H1 (cell line): ENCODE measurements at regions not wholly inside any gene's neighbourhood (a gene's known extent, or its start where the extent isn't known, plus 50 kb on each side); places are given as distances from the start of the nearest gene placed in this dataset.

ENCODE experiments used
- CTCF ChIA-PET: fragments of 300-600 bp; sonication (Branson Sonifier 250); formaldehyde crosslinking; loops from one replicate; lab custom pipeline; 2021; ENCODE audit not compliant: partially characterized antibody; lab: Charles Lee
- POLR2A ChIA-PET: fragments of 300-600 bp; sonication (Branson Sonifier 250); formaldehyde crosslinking; loops from one replicate; lab custom pipeline; 2021; ENCODE audit warnings: inconsistent platforms; ENCODE audit not compliant: partially characterized antibody; lab: Charles Lee
- DNase-seq, 2 experiments: peaks; one replicate each; pipeline versions ENCODE4 v3.0.0 to v3.0.0-alpha.2; 2010 to 2022; ENCODE audit warnings: low spot score in 2 of 2, low read depth in 1 of 2, mixed read lengths in 1 of 2
- FAIRE-seq: peaks from 2 replicates; lab custom pipeline; 2011; peaks lifted over from hg19 to GRCh38; lab: Jason Lieb, UNC
- H2AFZ ChIP-seq: 2 replicates; pipeline ENCODE4 v1.8.1; 2012; ENCODE audit warnings: low read length, inconsistent platforms
- H2AK5ac ChIP-seq: 2 replicates; pipeline ENCODE4 v1.6.1; 2013; ENCODE audit warnings: low read depth, low read length
- H2BK120ac ChIP-seq: replicated peaks from 2 replicates; pipeline ENCODE3; 2013; ENCODE audit warnings: low read depth, low read length, inconsistent platforms
- H2BK12ac ChIP-seq: 2 replicates; pipeline ENCODE4 v1.6.1; 2013; ENCODE audit warnings: low read depth, low read length
- H2BK15ac ChIP-seq: 2 replicates; pipeline ENCODE4 v1.6.1; 2013; ENCODE audit warnings: low read length
- H2BK20ac ChIP-seq: 2 replicates; pipeline ENCODE4 v1.6.1; 2013; ENCODE audit warnings: low read length
- H2BK5ac ChIP-seq: 2 replicates; pipeline ENCODE4 v1.6.1; 2013; ENCODE audit warnings: low read depth, low read length
- H3K14ac ChIP-seq: 2 replicates; pipeline ENCODE4 v1.6.1; 2013; ENCODE audit warnings: inconsistent platforms; ENCODE audit not compliant: insufficient read length
- H3K18ac ChIP-seq: 2 replicates; pipeline ENCODE4 v1.6.1; 2013; ENCODE audit warnings: low read length; ENCODE audit errors: extremely low read depth
- H3K23ac ChIP-seq: 2 replicates; pipeline ENCODE4 v1.6.1; 2013; ENCODE audit warnings: inconsistent platforms; ENCODE audit not compliant: insufficient read length
- H3K23me2 ChIP-seq: 2 replicates; pipeline ENCODE4 v1.6.1; 2013; ENCODE audit warnings: low read depth, low read length
- H3K27ac ChIP-seq: 2 replicates; pipeline ENCODE4 v1.6.1; 2011; ENCODE audit warnings: low read depth, low read length, inconsistent platforms
- H3K27me3 ChIP-seq, 4 experiments: replicated peaks in 1 of 4; 1 replicate in 1 of 4; 2 replicates in 3 of 4; pipeline versions ENCODE4 v1.6.1 to v1.8.1; 2011 to 2013; ENCODE audit warnings: low read length in 3 of 4, mild to moderate bottlenecking in 3 of 4, inconsistent platforms in 2 of 4, mixed read lengths in 2 of 4, moderate library complexity in 1 of 4; ENCODE audit not compliant: control insufficient read depth in 3 of 4, insufficient read depth in 3 of 4; ENCODE audit errors: extremely low read depth in 1 of 4
- H3K36me3 ChIP-seq, 4 experiments: 2 replicates each; pipeline versions ENCODE4 v1.6.1 to v1.8.1; 2011 to 2013; ENCODE audit warnings: mild to moderate bottlenecking in 4 of 4, low read length in 3 of 4, moderate library complexity in 2 of 4, control low read depth in 1 of 4, inconsistent platforms in 1 of 4; ENCODE audit not compliant: insufficient read depth in 4 of 4, control insufficient read depth in 2 of 4
- H3K4ac ChIP-seq: replicated peaks from 2 replicates; pipeline ENCODE3; 2013; ENCODE audit warnings: low read length, low read depth, mixed read lengths, inconsistent platforms; ENCODE audit not compliant: insufficient read length
- H3K4me1 ChIP-seq, 4 experiments: replicated peaks in 1 of 4; 1 replicate in 1 of 4; 2 replicates in 3 of 4; pipeline versions ENCODE4 v1.6.1 to v1.8.1; 2011 to 2013; ENCODE audit warnings: low read length in 3 of 4, inconsistent platforms in 2 of 4, mixed read lengths in 1 of 4; ENCODE audit not compliant: insufficient read depth in 4 of 4, control insufficient read depth in 3 of 4
- H3K4me2 ChIP-seq, 2 experiments: 2 replicates each; pipeline versions ENCODE4 v1.6.1 to v1.8.1; 2011 to 2013; ENCODE audit warnings: low read depth in 2 of 2, low read length in 2 of 2, control low read depth in 1 of 2, inconsistent platforms in 1 of 2, mild to moderate bottlenecking in 1 of 2; ENCODE audit not compliant: insufficient read depth in 1 of 2
- H3K4me3 ChIP-seq, 4 experiments: fragments of 200-600, 300-600 bp in 1 of 4; sonication (generic), shearing (Covaris generic), sonication (Bioruptor Twin) in 1 of 4; 2 replicates each; pipeline versions ENCODE4 v1.5.1 to v1.8.1; 2011 to 2016; ENCODE audit warnings: low read length in 4 of 4, low read depth in 3 of 4, control low read depth in 2 of 4, inconsistent platforms in 2 of 4, mild to moderate bottlenecking in 2 of 4, mixed read lengths in 1 of 4, moderate library complexity in 1 of 4; ENCODE audit not compliant: insufficient read depth in 2 of 4; ENCODE audit errors: extremely low read depth in 1 of 4
- H3K56ac ChIP-seq: replicated peaks from 2 replicates; pipeline ENCODE3; 2013; ENCODE audit warnings: low read depth, mild to moderate bottlenecking, mixed read lengths, low read length, inconsistent platforms; ENCODE audit not compliant: insufficient read length
- H3K79me1 ChIP-seq: 2 replicates; pipeline ENCODE4 v1.6.1; 2013; ENCODE audit warnings: low read depth, low read length, control low read depth
- H3K79me2 ChIP-seq, 2 experiments: 2 replicates each; pipeline versions ENCODE4 v1.6.1 to v1.8.1; 2012 to 2013; ENCODE audit warnings: low read length in 2 of 2, mild to moderate bottlenecking in 2 of 2, inconsistent platforms in 1 of 2; ENCODE audit not compliant: insufficient read depth in 2 of 2, control insufficient read depth in 1 of 2
- H3K9ac ChIP-seq, 4 experiments: replicated peaks in 1 of 4; 1 replicate in 1 of 4; 2 replicates in 3 of 4; pipeline versions ENCODE4 v1.6.1 to v1.8.1; 2011 to 2013; ENCODE audit warnings: low read depth in 3 of 4, low read length in 3 of 4, control low read depth in 2 of 4, mild to moderate bottlenecking in 2 of 4, moderate library complexity in 2 of 4, inconsistent platforms in 1 of 4; ENCODE audit errors: extremely low read depth in 1 of 4
- H3K9me3 ChIP-seq, 2 experiments: 2 replicates each; pipeline versions ENCODE4 v1.6.1 to v1.8.1; 2012 to 2013; ENCODE audit warnings: mild to moderate bottlenecking in 2 of 2, moderate library complexity in 2 of 2, control low read depth in 1 of 2, inconsistent platforms in 1 of 2, low read depth in 1 of 2, low read length in 1 of 2, mixed read lengths in 1 of 2; ENCODE audit not compliant: insufficient read depth in 2 of 2
- H4K20me1 ChIP-seq, 2 experiments: replicated peaks in 1 of 2; 2 replicates each; pipeline versions ENCODE3 to v1.8.1; 2011 to 2013; ENCODE audit warnings: inconsistent platforms in 2 of 2, low read length in 2 of 2, mild to moderate bottlenecking in 1 of 2; ENCODE audit not compliant: insufficient read depth in 2 of 2, control insufficient read depth in 1 of 2
- H4K5ac ChIP-seq: 2 replicates; pipeline ENCODE4 v1.6.1; 2013; ENCODE audit warnings: low read length, low read depth, mixed read lengths, inconsistent platforms; ENCODE audit not compliant: insufficient read length
- H4K8ac ChIP-seq: 2 replicates; pipeline ENCODE4 v1.8.0; 2013; ENCODE audit warnings: mild to moderate bottlenecking, moderate library complexity, low read length, inconsistent platforms; ENCODE audit not compliant: insufficient read depth; ENCODE audit errors: extremely low read depth
- H4K91ac ChIP-seq: replicated peaks from 2 replicates; pipeline ENCODE3; 2013; ENCODE audit warnings: low read length, mixed read lengths, inconsistent platforms; ENCODE audit not compliant: insufficient read length
- ASH2L ChIP-seq: fragments of 200-600, 300-600 bp; sonication (generic); IDR thresholded peaks from one replicate; pipeline ENCODE4 v1.7.1; 2017; ENCODE audit warnings: low read length
- CREB1 ChIP-seq: IDR thresholded peaks from 2 replicates; pipeline ENCODE4 v1.6.1; 2012; ENCODE audit warnings: inconsistent platforms
- E2F6 ChIP-seq: IDR thresholded peaks from 2 replicates; pipeline ENCODE4 v1.6.1; 2012; ENCODE audit warnings: inconsistent platforms
- EGR1 ChIP-seq: IDR thresholded peaks from 2 replicates; pipeline ENCODE4 v1.6.1; 2011; ENCODE audit warnings: low read depth, low read length, borderline replicate concordance
- GABPA ChIP-seq: IDR thresholded peaks from 2 replicates; pipeline ENCODE4 v1.6.1; 2011; ENCODE audit warnings: mild to moderate bottlenecking, low read length, moderate library complexity, borderline replicate concordance; ENCODE audit not compliant: insufficient read depth
- HDAC2 ChIP-seq, 2 experiments: fragments of 300-600 bp in 1 of 2; sonication (generic) in 1 of 2; IDR thresholded peaks; 2 replicates each; pipeline ENCODE4 v1.6.1; 2011 to 2012; ENCODE audit warnings: low read depth in 2 of 2, low read length in 2 of 2, mild to moderate bottlenecking in 2 of 2, moderate library complexity in 2 of 2, borderline replicate concordance in 1 of 2, inconsistent platforms in 1 of 2
- KDM5A ChIP-seq: fragments of 200-600 bp; IDR thresholded peaks from 2 replicates; pipeline ENCODE4 v1.7.1; 2012; ENCODE audit warnings: mild to moderate bottlenecking, low read length, inconsistent platforms, mixed read lengths
- NANOG ChIP-seq: IDR thresholded peaks from 2 replicates; pipeline ENCODE4 v1.6.1; 2011; ENCODE audit warnings: low read length, low read depth, mild to moderate bottlenecking, inconsistent platforms; ENCODE audit not compliant: insufficient read depth, poor library complexity, severe bottlenecking
- NRF1 ChIP-seq: IDR thresholded peaks from 2 replicates; pipeline ENCODE4 v1.6.1; 2011; ENCODE audit warnings: mild to moderate bottlenecking, low read depth, low read length, improper control_type of control experiment
- PHF8 ChIP-seq: fragments of 200-600 bp; sonication (generic); conservative IDR thresholded peaks from 2 replicates; pipeline ENCODE4 v1.7.1; 2012; ENCODE audit warnings: low read depth, mild to moderate bottlenecking, inconsistent platforms, low read length, moderate library complexity
- POLR2A ChIP-seq, 2 experiments: IDR thresholded peaks; 1 replicate in 1 of 2; 2 replicates in 1 of 2; pipeline ENCODE4 v1.6.1; 2011; ENCODE audit warnings: low read depth in 2 of 2, low read length in 2 of 2, mild to moderate bottlenecking in 2 of 2; ENCODE audit errors: control extremely low read depth in 1 of 2
- SUZ12 ChIP-seq: fragments of 200-600 bp; sonication (generic); IDR thresholded peaks from 2 replicates; pipeline ENCODE4 v1.6.1; 2012; ENCODE audit warnings: mild to moderate bottlenecking, inconsistent platforms, low read length, moderate library complexity, mixed read lengths
- TEAD4 ChIP-seq: IDR thresholded peaks from 2 replicates; pipeline ENCODE4 v1.6.1; 2012; ENCODE audit warnings: low read depth, low read length, inconsistent platforms, mixed read lengths
- USF2 ChIP-seq: IDR thresholded peaks from 2 replicates; pipeline ENCODE4 v1.6.1; 2011; ENCODE audit warnings: low read length, improper control_type of control experiment
- WGBS, 2 experiments: shearing (Covaris generic) in 1 of 2; methylation state at CpG; one replicate each; pipeline versions ENCODE4 v1.1.6 to v1.1.7; 2013 to 2015; ENCODE audit warnings: low lambda C conversion rate in 2 of 2, mixed read lengths in 2 of 2, inconsistent platforms in 1 of 2, low coverage in 1 of 2, missing lambda C conversion rate in 1 of 2; ENCODE audit not compliant: insufficient replicate concordance in 2 of 2, insufficient coverage in 1 of 2, insufficient read length in 1 of 2; ENCODE audit errors: extremely low coverage in 1 of 2, missing lambda C conversion rate in 1 of 2; 5-methylcytosine and 5-hydroxymethylcytosine counted together

- FAIRE-seq = no peak
- Histone ChIP-seq H3K36me3 (no peaks in the 10 kb centered on the region), H4K8ac (no peak overlapping the region), H3K27ac (no peak overlapping the region), H3K79me2 (no peaks in the 10 kb centered on the region), H2AFZ (no peak overlapping the region), H3K9ac (no peak overlapping the region), H2BK5ac (no peak overlapping the region), H2BK20ac (no peak overlapping the region), H3K79me1 (no peaks in the 10 kb centered on the region), H4K5ac (no peak overlapping the region), H3K18ac (no peak overlapping the region), H3K4me3 (no peak overlapping the region), H2BK12ac (no peak overlapping the region), H3K23me2 (no peaks in the 10 kb centered on the region), H4K20me1 (no peaks in the 10 kb centered on the region), H2BK120ac (no peak overlapping the region), H3K4ac (no peak overlapping the region), H2BK15ac (no peak overlapping the region), H3K27me3 (no peaks in the 10 kb centered on the region), H3K56ac (no peak overlapping the region), H3K23ac (no peak overlapping the region), H3K4me2 (no peak overlapping the region), H4K91ac (no peak overlapping the region), H2AK5ac (no peak overlapping the region), H3K9me3 (no peaks in the 10 kb centered on the region), H3K14ac (no peak overlapping the region), H3K4me1 (no peaks in the 10 kb centered on the region)
- no peak for DNase-seq
- POLR2A ChIA-PET = no interaction called here
- CTCF ChIA-PET = no interaction called here
- WGBS, 2 experiments = 93% methylated on average over 2 of the region's 2 CpGs; no CpG with 5 or more reads in 1 of the 2 experiments
- TF ChIP-seq HDAC2 (IDR thresholded peaks at IDR 0.05; ENCODE audit: borderline replicate concordance in 1 of 2, low read depth in 2 of 2, low read length in 2 of 2) (no peak), EGR1 (no peak), CREB1 (no peak), POLR2A (IDR thresholded peaks at IDR 0.05; ENCODE audit: control extremely low read depth in 1 of 2, low read depth in 2 of 2, low read length in 2 of 2) (no peak), ASH2L (no peak), NANOG (no peak), GABPA (no peak), PHF8 (no peak), USF2 (no peak), NRF1 (no peak), SUZ12 (no peak), KDM5A (no peak), E2F6 (no peak), TEAD4 (no peak)
Measured at GRCh38 chr2:40955042-40955441, 503.2 kb upstream of the SLC8A1 start.
